Endothelial cell of umbilical vein (primary cell): ENCODE measurements at regions not wholly inside any gene's neighbourhood (a gene's known extent, or its start where the extent isn't known, plus 50 kb on each side); places are given as distances from the start of the nearest gene placed in this dataset.

Source experiments
- BruUV-seq: library from RNA; stranded (reverse); fragments of 400-500 nt; replicated peaks from 2 replicates; lab custom pipeline; 2021; lab: Mats Ljungman, UMichigan
- CTCF ChIA-PET: fragments of 300-600, 350-600 bp; sonication (Branson Sonifier 250); formaldehyde crosslinking; loops from one replicate; lab custom pipeline; 2021; ENCODE audit warnings: antibody characterized with exemption, inconsistent platforms; lab: Charles Lee
- POLR2A ChIA-PET: fragments of 300-600, 350-600 bp; sonication (Branson Sonifier 250); formaldehyde crosslinking; loops from one replicate; lab custom pipeline; 2021; ENCODE audit warnings: antibody characterized with exemption, inconsistent platforms; lab: Charles Lee
- DNase-seq: peaks from one replicate; pipeline ENCODE4 v3.0.0-alpha.2; 2011; ENCODE audit warnings: low read depth, low spot score
- FAIRE-seq: peaks from 2 replicates; lab custom pipeline; 2011; peaks lifted over from hg19 to GRCh38; lab: Jason Lieb, UNC
- H2AFZ ChIP-seq: 2 replicates; pipeline ENCODE4 v1.6.0; 2012; ENCODE audit warnings: low read depth, low read length, control low read depth, inconsistent platforms
- H3K27ac ChIP-seq: 2 replicates; pipeline ENCODE4 v1.5.1; 2011; ENCODE audit warnings: low read depth, mild to moderate bottlenecking, control low read depth, low read length, moderate library complexity; ENCODE audit not compliant: insufficient read depth
- H3K27me3 ChIP-seq, 2 experiments: 2 replicates each; pipeline versions ENCODE4 v1.6.0 to v1.6.1; 2011; ENCODE audit warnings: low read length in 2 of 2, mixed read lengths in 1 of 2; ENCODE audit not compliant: control insufficient read depth in 2 of 2, insufficient read depth in 2 of 2
- H3K36me3 ChIP-seq, 2 experiments: 2 replicates in 1 of 2; 3 replicates in 1 of 2; pipeline ENCODE4 v1.5.1; 2011; ENCODE audit warnings: low read length in 2 of 2, mild to moderate bottlenecking in 1 of 2, moderate library complexity in 1 of 2; ENCODE audit not compliant: control insufficient read depth in 2 of 2, insufficient read depth in 2 of 2; ENCODE audit errors: extremely low read depth in 1 of 2
- H3K4me1 ChIP-seq: 3 replicates; pipeline ENCODE4 v1.5.1; 2011; ENCODE audit warnings: mild to moderate bottlenecking, low read length; ENCODE audit not compliant: control insufficient read depth, insufficient read depth; ENCODE audit errors: extremely low read depth
- H3K4me2 ChIP-seq: 2 replicates; pipeline ENCODE4 v1.6.1; 2011; ENCODE audit warnings: low read length, control low read depth, mixed read lengths; ENCODE audit not compliant: insufficient read depth
- H3K4me3 ChIP-seq, 3 experiments: fragments of 200-600 bp in 1 of 3; sonication (generic), shearing (Covaris generic) in 1 of 3; replicated peaks in 1 of 3; 2 replicates each; pipeline ENCODE4 v1.5.1; 2011 to 2016; ENCODE audit warnings: control low read depth in 3 of 3, low read length in 3 of 3, mild to moderate bottlenecking in 2 of 3, inconsistent platforms in 1 of 3, low read depth in 1 of 3, moderate library complexity in 1 of 3; ENCODE audit not compliant: insufficient read depth in 1 of 3
- H3K79me2 ChIP-seq: 2 replicates; pipeline ENCODE4 v1.6.0; 2012; ENCODE audit warnings: low read length, inconsistent platforms; ENCODE audit not compliant: control insufficient read depth, insufficient read depth
- H3K9ac ChIP-seq: replicated peaks from 2 replicates; pipeline ENCODE3; 2011; ENCODE audit warnings: low read length, control low read depth; ENCODE audit not compliant: insufficient read depth; ENCODE audit errors: extremely low read depth
- H3K9me1 ChIP-seq: replicated peaks from 3 replicates; pipeline ENCODE4 v1.6.0; 2011; ENCODE audit warnings: mild to moderate bottlenecking, low read length; ENCODE audit not compliant: control insufficient read depth, insufficient read depth; ENCODE audit errors: extremely low read depth
- H3K9me3 ChIP-seq: replicated peaks from 2 replicates; pipeline ENCODE4 v1.5.1; 2012; ENCODE audit warnings: low read length, inconsistent platforms; ENCODE audit not compliant: control insufficient read depth, insufficient read depth
- H4K20me1 ChIP-seq: replicated peaks from 2 replicates; pipeline ENCODE3; 2011; ENCODE audit warnings: mild to moderate bottlenecking, low read length; ENCODE audit not compliant: control insufficient read depth, insufficient read depth; ENCODE audit errors: extremely low read depth
- CTCF ChIP-seq, 2 donors: IDR thresholded peaks; 1 replicate in 1 of 2; 2 replicates in 1 of 2; pipeline ENCODE4 v1.5.1; 2011; ENCODE audit warnings: low read length in 2 of 2, mild to moderate bottlenecking in 2 of 2, moderate library complexity in 2 of 2, control low read depth in 1 of 2, inconsistent platforms in 1 of 2, low read depth in 1 of 2; ENCODE audit not compliant: insufficient read depth in 1 of 2; ENCODE audit errors: extremely low read depth in 1 of 2
- EZH2 ChIP-seq: IDR thresholded peaks from 2 replicates; pipeline ENCODE4 v1.6.1; 2012; ENCODE audit warnings: borderline replicate concordance, low read depth, mild to moderate bottlenecking, moderate library complexity, low read length, inconsistent platforms; ENCODE audit not compliant: severe bottlenecking
- FOS ChIP-seq: IDR thresholded peaks from 2 replicates; pipeline ENCODE4 v1.6.1; 2011; ENCODE audit warnings: mild to moderate bottlenecking, low read length, moderate library complexity, borderline replicate concordance; ENCODE audit not compliant: insufficient read depth
- GATA2 ChIP-seq: IDR thresholded peaks from 2 replicates; pipeline ENCODE4 v1.7.0; 2011; ENCODE audit warnings: low read depth, mild to moderate bottlenecking, moderate library complexity, mixed read lengths, low read length; ENCODE audit not compliant: insufficient read length, insufficient read depth
- JUN ChIP-seq: IDR thresholded peaks from 2 replicates; pipeline ENCODE4 v1.6.1; 2011; ENCODE audit warnings: borderline replicate concordance, low read depth; ENCODE audit not compliant: insufficient read length, insufficient read depth
- MAX ChIP-seq: IDR thresholded peaks from 2 replicates; pipeline ENCODE4 v1.6.1; 2011; ENCODE audit not compliant: insufficient read depth, insufficient read length
- MYC ChIP-seq: IDR thresholded peaks from one replicate; pipeline ENCODE4 v1.6.1; 2011; ENCODE audit warnings: mild to moderate bottlenecking, low read depth, low read length
- POLR2A ChIP-seq: IDR thresholded peaks from 2 replicates; pipeline ENCODE4 v1.6.1; 2012; ENCODE audit warnings: low read depth, mild to moderate bottlenecking, control low read depth, low read length
- POLR2AphosphoS5 ChIP-seq: IDR thresholded peaks from 2 replicates; pipeline ENCODE4 v1.6.1; 2012; ENCODE audit warnings: low read depth, mild to moderate bottlenecking, control low read depth, low read length, moderate library complexity; ENCODE audit not compliant: insufficient read depth
- dilution Hi-C: fragments of 300-500 bp; cut with MboI; formaldehyde crosslinking; loops from one replicate; pipeline ENCODE4 v1.15.0; 2019; ENCODE audit warnings: low sequenced_read_pairs; ENCODE audit not compliant: extremely low pct_ligation_motif_present
- intact Hi-C: fragments of 100-400 bp; cut with micrococcal nuclease; formaldehyde crosslinking; loops from one replicate; pipeline ENCODE4 v1.10.0; 2022

- FAIRE-seq: no peak
- CTCF ChIA-PET: no interaction called here
Observed at GRCh38 chr12:113645183-113645582, 173.5 kb upstream of the LHX5 start.

More at GRCh38 chr12:113645183-113645582, 173.5 kb upstream of the LHX5 start:
- TF ChIP-seq GATA2 (no peak), JUN (no peak), MAX (no peak), CTCF (IDR thresholded peaks at IDR 0.05; ENCODE audit: extremely low read depth in 1 of 2, insufficient read depth in 1 of 2, low read depth in 1 of 2, low read length in 2 of 2) (no peak), FOS (no peak), POLR2A (no peak), EZH2 (no peak), MYC (no peak), POLR2AphosphoS5 (no peak)
- H3K27ac ChIP-seq: no peak overlapping the region
- H3K9me1 ChIP-seq: no peaks in the 10 kb centered on the region
- H3K36me3 ChIP-seq: no peaks in the 10 kb centered on the region
- H2AFZ ChIP-seq: no peak overlapping the region
- no peak overlapping the region for H3K4me3 ChIP-seq
- POLR2A ChIA-PET: no interaction called here
- H3K4me1 ChIP-seq: no peaks in the 10 kb centered on the region
- intact Hi-C loops: no loop called here
- no peaks in the 10 kb centered on the region for H4K20me1 ChIP-seq
- dilution Hi-C loops: no loop called here
- no peaks in the 10 kb centered on the region for H3K9me3 ChIP-seq
- no peaks in the 10 kb centered on the region for H3K27me3 ChIP-seq
- no peak overlapping the region for H3K4me2 ChIP-seq
- no peak overlapping the region for H3K9ac ChIP-seq
- BruUV-seq: no TSS peak
- DNase-seq: no peak
- no peaks in the 10 kb centered on the region for H3K79me2 ChIP-seq
